LNCAP (cell line): ENCODE measurements at regions not wholly inside any gene's neighbourhood (a gene's known extent, or its start where the extent isn't known, plus 50 kb on each side); places are given as distances from the start of the nearest gene placed in this dataset.

Experiments
- TF ChIP-seq, protein P1 (sequence below): fragments of 450-650 bp; IDR thresholded peaks from 2 replicates; pipeline ENCODE4 v1.5.1; 2017; ENCODE audit warnings: mild to moderate bottlenecking

DNA sequence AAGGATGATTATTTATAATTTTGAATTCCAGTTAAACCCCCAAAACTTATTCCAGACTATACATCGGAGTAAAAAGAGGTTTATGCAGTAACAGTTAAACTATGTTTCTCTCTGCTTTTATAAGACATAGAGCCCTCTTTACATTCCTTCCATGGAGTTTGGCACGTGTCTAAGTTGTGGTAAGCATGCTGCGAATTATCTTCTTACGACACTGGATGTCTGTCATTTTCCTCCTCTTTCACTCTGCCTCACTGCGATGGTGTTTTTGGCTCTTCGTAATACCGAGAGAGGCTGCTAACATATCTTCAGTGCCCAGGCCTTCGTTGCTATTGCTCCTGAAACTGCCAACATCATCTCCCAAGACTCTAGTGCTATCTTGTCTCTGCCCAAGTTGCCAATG is 83.9 kb upstream of the TGFBR2 start:
- TF ChIP-seq, protein P1, sequence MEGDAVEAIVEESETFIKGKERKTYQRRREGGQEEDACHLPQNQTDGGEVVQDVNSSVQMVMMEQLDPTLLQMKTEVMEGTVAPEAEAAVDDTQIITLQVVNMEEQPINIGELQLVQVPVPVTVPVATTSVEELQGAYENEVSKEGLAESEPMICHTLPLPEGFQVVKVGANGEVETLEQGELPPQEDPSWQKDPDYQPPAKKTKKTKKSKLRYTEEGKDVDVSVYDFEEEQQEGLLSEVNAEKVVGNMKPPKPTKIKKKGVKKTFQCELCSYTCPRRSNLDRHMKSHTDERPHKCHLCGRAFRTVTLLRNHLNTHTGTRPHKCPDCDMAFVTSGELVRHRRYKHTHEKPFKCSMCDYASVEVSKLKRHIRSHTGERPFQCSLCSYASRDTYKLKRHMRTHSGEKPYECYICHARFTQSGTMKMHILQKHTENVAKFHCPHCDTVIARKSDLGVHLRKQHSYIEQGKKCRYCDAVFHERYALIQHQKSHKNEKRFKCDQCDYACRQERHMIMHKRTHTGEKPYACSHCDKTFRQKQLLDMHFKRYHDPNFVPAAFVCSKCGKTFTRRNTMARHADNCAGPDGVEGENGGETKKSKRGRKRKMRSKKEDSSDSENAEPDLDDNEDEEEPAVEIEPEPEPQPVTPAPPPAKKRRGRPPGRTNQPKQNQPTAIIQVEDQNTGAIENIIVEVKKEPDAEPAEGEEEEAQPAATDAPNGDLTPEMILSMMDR: no peak

DNA sequence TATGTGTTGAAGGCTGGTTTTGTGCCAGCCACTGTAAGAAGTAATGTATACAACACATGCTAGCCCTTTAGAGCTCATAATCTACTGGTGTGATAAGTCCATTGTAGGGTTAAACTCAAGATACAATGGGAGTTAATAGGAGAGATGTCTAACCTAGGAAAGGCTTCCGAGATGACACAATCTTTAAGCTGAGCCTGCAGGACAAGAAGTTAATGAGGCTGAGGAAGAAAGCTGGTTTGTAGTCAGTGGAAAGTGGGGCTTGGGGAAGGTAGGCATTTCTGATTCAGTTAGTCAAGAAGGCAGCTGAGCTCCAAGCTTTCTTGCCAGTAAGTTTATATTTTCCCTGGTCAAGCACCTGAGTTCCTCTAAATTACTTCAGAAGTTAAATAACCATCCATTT is 83.0 kb upstream of the TGFBR2 start:
- TF ChIP-seq, protein P1: no peak

GRCh38 chr3:30524357-30525040 is 81.9 kb upstream of the TGFBR2 start:
- TF ChIP-seq, protein P1: no peak

GRCh38 chr3:30526031-30526430 is 80.4 kb upstream of the TGFBR2 start:
- TF ChIP-seq, protein P1: no peak

- TF ChIP-seq, protein P1: no peak
Observed at GRCh38 chr3:30527186-30527585, 79.2 kb upstream of the TGFBR2 start.

DNA sequence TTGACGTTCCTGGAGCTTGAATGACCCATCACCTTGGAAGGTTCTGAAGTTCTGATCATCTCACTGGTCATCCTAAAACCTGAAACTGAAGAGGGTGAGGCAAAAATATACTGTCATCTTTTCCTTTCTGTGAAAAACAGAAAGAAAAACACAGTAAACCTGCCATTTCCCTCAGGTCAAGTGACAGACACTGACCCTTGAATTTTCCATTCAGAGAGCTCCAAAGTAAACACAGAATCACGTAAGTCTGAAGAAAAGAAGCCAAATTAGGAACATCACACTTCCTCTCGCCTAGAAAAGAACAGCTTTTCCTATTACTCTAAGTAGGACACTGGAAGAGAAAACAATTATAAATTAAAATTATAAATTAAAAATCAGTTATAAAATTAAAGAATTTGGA is 78.7 kb upstream of the TGFBR2 start:
- TF ChIP-seq, protein P1: no peak

DNA sequence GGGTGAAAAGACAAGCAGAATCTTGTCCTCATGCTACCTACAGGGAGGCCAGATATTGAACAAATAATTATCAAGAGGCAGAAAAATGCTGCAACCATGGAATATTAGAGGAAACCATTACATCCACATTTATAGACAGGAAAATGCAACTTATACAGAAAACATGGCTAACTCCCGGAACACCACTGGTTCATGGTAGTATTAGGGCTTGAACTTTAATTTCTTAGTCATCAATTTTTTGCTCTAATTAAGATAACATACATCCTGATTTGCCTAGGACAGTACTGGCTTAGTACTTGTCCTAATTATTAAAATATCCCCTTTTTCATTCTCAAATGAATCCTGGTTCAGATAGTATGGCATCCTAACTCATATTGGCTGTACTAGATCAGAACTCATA is 76.3 kb upstream of the TGFBR2 start:
- TF ChIP-seq, protein P1: no peak
